Prostate gland (tissue), 2 donors: ENCODE measurements at regions not wholly inside any gene's neighbourhood (a gene's known extent, or its start where the extent isn't known, plus 50 kb on each side); places are given as distances from the start of the nearest gene placed in this dataset.
A peak's percentile ranks its signal among the peaks of the same experiment; 100 is the strongest.
"Not testable (repeated sequence)": the region's sequence is repeated elsewhere in the genome, so short reads cannot be mapped to it uniquely, and the experiment has no call there.

Source experiments
- DNase-seq: peaks from one replicate; pipeline ENCODE4 v3.0.0-alpha.2; 2019; ENCODE audit warnings: low spot score
- H3K27ac ChIP-seq, 2 donors: fragments of 200-600 bp; sonication (generic); 2 replicates each; pipeline ENCODE4 v1.5.1; 2017 to 2019
- H3K27me3 ChIP-seq: fragments of 200-600 bp; sonication (generic); replicated peaks from 2 replicates; pipeline ENCODE4 v1.5.1; 2019; ENCODE audit not compliant: insufficient read depth
- H3K36me3 ChIP-seq, 2 donors: fragments of 200-600 bp; sonication (generic); 1 replicate in 1 of 2; 2 replicates in 1 of 2; pipeline versions ENCODE4 v1.5.1 to v1.8.1; 2017 to 2019
- H3K4me1 ChIP-seq: fragments of 200-600 bp; sonication (generic); replicated peaks from 2 replicates; pipeline ENCODE4 v1.5.1; 2019
- H3K4me3 ChIP-seq, 2 donors: fragments of 200-600 bp; sonication (generic); 2 replicates each; pipeline ENCODE4 v1.5.1; 2017 to 2019
- H3K9me3 ChIP-seq: fragments of 200-600 bp; sonication (generic); 2 replicates; pipeline ENCODE4 v1.5.1; 2017
- CTCF ChIP-seq, 4 experiments: fragments of 200-600 bp in 2 of 4; fragments of 450-650 bp in 2 of 4; sonication (generic) in 2 of 4; IDR thresholded peaks; 1 replicate in 3 of 4; 2 replicates in 1 of 4; pipeline ENCODE4 v1.5.1; 2016 to 2019; ENCODE audit warnings: antibody characterized with exemption in 4 of 4, mild to moderate bottlenecking in 2 of 4, moderate library complexity in 2 of 4
- POLR2A ChIP-seq: fragments of 450-650 bp; IDR thresholded peaks from one replicate; pipeline ENCODE4 v1.6.1; 2016; ENCODE audit warnings: antibody characterized with exemption, mild to moderate bottlenecking
- POLR2AphosphoS5 ChIP-seq: sonication (generic); formaldehyde crosslinking; IDR thresholded peaks from one replicate; pipeline ENCODE4 v1.6.1; 2017; ENCODE audit warnings: antibody characterized with exemption
- WGBS: methylation state at CpG from one replicate; pipeline ENCODE4 v1.1.5; 2018; 5-methylcytosine and 5-hydroxymethylcytosine counted together
- intact Hi-C: fragments of 100-400 bp; cut with DNase I; formaldehyde crosslinking; loops from one replicate; pipeline ENCODE4 v1.14.2; 2022

- TF ChIP-seq CTCF (IDR thresholded peaks at IDR 0.05) (peak; percentile 37 to 76 (median 60)), POLR2AphosphoS5 (no peak), POLR2A (no peak)
- Histone ChIP-seq H3K27me3 (no peaks in the 10 kb centered on the region), H3K4me3 (no peak overlapping the region), H3K27ac (no peak overlapping the region), H3K9me3 (no peaks in the 10 kb centered on the region), H3K36me3 (no peaks in the 10 kb centered on the region), H3K4me1 (no peaks in the 10 kb centered on the region)
- peak; percentile 23 for DNase-seq
- intact Hi-C loops = no loop called here
- WGBS = 54% methylated on average over 5 of the region's 5 CpGs
These were observed 116.3 kb upstream of the CHD6 start for GRCh38 chr20:41734506-41734945.

- intact Hi-C loops = no loop called here
- H3K4me3 ChIP-seq = no peak overlapping the region
- no peak overlapping the region for H3K27ac ChIP-seq
- H3K27me3 ChIP-seq = no peaks in the 10 kb centered on the region
- DNase-seq = no peak
- TF ChIP-seq POLR2A (no peak), POLR2AphosphoS5 (no peak), CTCF (IDR thresholded peaks at IDR 0.05) (no peak)
- H3K4me1 ChIP-seq = no peaks in the 10 kb centered on the region
- WGBS = 36% methylated on average over 5 of the region's 5 CpGs
- H3K36me3 ChIP-seq = no peaks in the 10 kb centered on the region
- no peaks in the 10 kb centered on the region for H3K9me3 ChIP-seq
These were observed 115.0 kb upstream of the CHD6 start for GRCh38 chr20:41733151-41733550.

GRCh38 chr20:41731198-41731597, 113.0 kb upstream of the CHD6 start:
- H3K4me3 ChIP-seq, H3K9me3 ChIP-seq, intact Hi-C loops, H3K27ac ChIP-seq, H3K36me3 ChIP-seq, H3K4me1 ChIP-seq, H3K27me3 ChIP-seq, DNase-seq: not testable (repeated sequence)
- WGBS = 82% methylated on average over 3 of the region's 3 CpGs

- H3K9me3 ChIP-seq, H3K27me3 ChIP-seq, H3K27ac ChIP-seq, H3K36me3 ChIP-seq, intact Hi-C loops, H3K4me3 ChIP-seq, DNase-seq, H3K4me1 ChIP-seq: not testable (repeated sequence)
- 94% methylated on average over 6 of the region's 6 CpGs for WGBS
These were observed 109.5 kb upstream of the CHD6 start for GRCh38 chr20:41727681-41728080.

- TF ChIP-seq POLR2A (no peak), CTCF (IDR thresholded peaks at IDR 0.05) (no peak), POLR2AphosphoS5 (no peak)
- no peaks in the 10 kb centered on the region for H3K27me3 ChIP-seq
- 60% methylated on average over 4 of the region's 4 CpGs for WGBS
These were observed 108.5 kb upstream of the CHD6 start for GRCh38 chr20:41726727-41727126.

GRCh38 chr20:41719151-41719550, 101.0 kb upstream of the CHD6 start:
- no peak for TF ChIP-seq POLR2AphosphoS5
- TF ChIP-seq POLR2A = no peak
- TF ChIP-seq CTCF (IDR thresholded peaks at IDR 0.05) = no peak
- intact Hi-C loops = no loop called here
- Histone ChIP-seq H3K4me3 (no peak overlapping the region), H3K9me3 (no peaks in the 10 kb centered on the region), H3K27me3 (no peaks in the 10 kb centered on the region), H3K4me1 (no peaks in the 10 kb centered on the region), H3K27ac (no peak overlapping the region), H3K36me3 (no peaks in the 10 kb centered on the region)
- 99% methylated on average over 4 of the region's 4 CpGs for whole genome bisulfite sequencing
- no peak for DNase-seq

More at GRCh38 chr20:41726727-41727126, 108.5 kb upstream of the CHD6 start:
- intact Hi-C loops = no loop called here
- Histone ChIP-seq H3K4me1 (no peaks in the 10 kb centered on the region), H3K4me3 (no peak overlapping the region), H3K27ac (no peak overlapping the region), H3K9me3 (no peaks in the 10 kb centered on the region), H3K36me3 (no peaks in the 10 kb centered on the region)
- no peak for DNase-seq
